ENCODE measurements at regions not wholly inside any gene's neighbourhood (a gene's known extent, or its start where the extent isn't known, plus 50 kb on each side); places are given as distances from the start of the nearest gene placed in this dataset.

- POLR2A ChIA-PET = no interaction called here
- CTCF ChIA-PET = no interaction called here
- no peak for DNase-seq
- Mint-ChIP-seq H3K36me3 (ENCODE audit: low read depth) (no peaks in the 10 kb centered on the region), H3K27ac (no peak overlapping the region), H3K9me3 (peaks cover 11% of the 10 kb centered on the region), H3K4me3 (no peak overlapping the region), H3K4me1 (no peaks in the 10 kb centered on the region), H3K27me3 (no peaks in the 10 kb centered on the region)
These were observed 141.2 kb downstream of the PRDM9 start for GRCh38 chr5:23648656-23649055.

- H3K4me1 Mint-ChIP-seq = no peaks in the 10 kb centered on the region
- no peaks in the 10 kb centered on the region for H3K27me3 Mint-ChIP-seq
- no peaks in the 10 kb centered on the region for H3K36me3 Mint-ChIP-seq (ENCODE audit: low read depth)
- ChIA-PET CTCF (no interaction called here), POLR2A (no interaction called here)
- DNase-seq = no peak
- no peak overlapping the region for H3K4me3 Mint-ChIP-seq
- peaks cover 11% of the 10 kb centered on the region for H3K9me3 Mint-ChIP-seq
- no peak overlapping the region for H3K27ac Mint-ChIP-seq
These were observed 142.2 kb downstream of the PRDM9 start for GRCh38 chr5:23649594-23649993.

DNA sequence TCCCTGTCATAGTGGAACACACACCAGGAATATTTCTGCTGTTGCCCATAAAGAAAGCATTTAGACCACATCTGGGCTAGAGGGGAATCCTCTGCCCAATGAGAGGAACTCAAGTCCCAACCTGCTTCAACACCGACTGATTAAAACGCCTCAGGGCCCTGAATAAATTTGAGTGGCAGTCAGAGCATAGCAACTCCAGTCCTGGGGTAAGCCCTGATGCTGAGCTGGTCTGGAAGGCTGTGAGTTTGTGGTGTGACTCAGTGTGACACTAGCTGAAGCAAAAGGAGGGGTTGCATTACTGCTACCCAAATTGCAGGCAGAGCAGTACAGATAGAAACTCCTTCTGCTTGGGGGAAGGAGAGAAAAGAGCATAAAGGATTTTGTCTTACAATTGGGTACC, 148.3 kb downstream of the PRDM9 start:
- Mint-ChIP-seq H3K27ac (no peak overlapping the region), H3K27me3 (no peaks in the 10 kb centered on the region), H3K4me1 (no peaks in the 10 kb centered on the region), H3K4me3 (no peak overlapping the region), H3K9me3 (peaks cover 10% of the 10 kb centered on the region), H3K36me3 (ENCODE audit: low read depth) (no peaks in the 10 kb centered on the region)
- ChIA-PET POLR2A (no interaction called here), CTCF (no interaction called here)
- no peak for DNase-seq

DNA sequence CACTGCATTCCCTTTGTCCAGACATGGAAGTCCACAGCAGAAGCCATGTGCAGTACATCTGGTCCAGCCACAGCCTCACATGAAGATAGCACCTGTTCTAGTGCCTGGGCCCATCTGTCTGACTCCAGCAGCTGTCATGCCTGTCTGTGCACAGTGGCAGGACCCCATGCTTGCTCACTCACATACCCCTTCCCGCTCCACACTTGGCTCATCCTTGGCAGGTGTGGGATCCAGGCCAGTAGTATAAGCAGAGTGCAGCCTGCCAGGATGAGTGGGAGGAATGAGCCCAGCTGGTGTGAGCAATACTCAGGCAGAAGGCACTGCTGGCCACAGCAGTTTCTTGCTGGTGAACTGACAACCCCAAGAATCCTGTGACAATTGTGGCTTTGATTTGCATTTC, 168.0 kb downstream of the PRDM9 start:
- no peaks in the 10 kb centered on the region for H3K4me1 Mint-ChIP-seq
- no peak overlapping the region for H3K4me3 Mint-ChIP-seq
- CTCF ChIA-PET = no interaction called here
- no peaks in the 10 kb centered on the region for H3K36me3 Mint-ChIP-seq (ENCODE audit: low read depth)
- H3K27me3 Mint-ChIP-seq = no peaks in the 10 kb centered on the region
- H3K27ac Mint-ChIP-seq = no peak overlapping the region
- no peaks in the 10 kb centered on the region for H3K9me3 Mint-ChIP-seq
- no peak for DNase-seq
- POLR2A ChIA-PET = no interaction called here

DNA sequence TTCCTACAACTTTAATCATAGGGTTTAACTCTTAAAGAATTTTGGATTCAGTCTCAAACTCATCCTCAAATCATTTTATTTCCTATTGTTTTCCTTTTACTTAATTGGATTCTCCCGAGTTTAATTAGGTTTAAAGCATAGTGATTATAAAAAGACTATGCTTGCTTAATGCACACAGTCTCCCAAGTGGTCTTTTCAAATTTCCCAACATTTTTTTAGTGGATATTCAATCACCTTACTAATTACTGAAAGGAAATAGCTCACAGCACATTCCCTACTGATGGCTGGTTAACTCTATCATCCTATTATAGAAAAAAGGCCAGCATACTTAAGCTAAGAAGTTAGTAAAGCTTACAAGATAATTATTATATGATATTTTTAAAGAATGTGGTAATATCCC, 170.6 kb downstream of the PRDM9 start:
- POLR2A ChIA-PET = no interaction called here
- no peak overlapping the region for H3K27ac Mint-ChIP-seq
- no peak for DNase-seq
- no peak overlapping the region for H3K4me3 Mint-ChIP-seq
- H3K36me3 Mint-ChIP-seq (ENCODE audit: low read depth) = no peaks in the 10 kb centered on the region
- H3K9me3 Mint-ChIP-seq = no peaks in the 10 kb centered on the region
- CTCF ChIA-PET = interaction anchor here (0.9 kb wide), 1 partner anchor 31 kb away, joined by 4 read pairs; no protein-coding TSS in a partner anchor
- no peaks in the 10 kb centered on the region for H3K27me3 Mint-ChIP-seq
- no peaks in the 10 kb centered on the region for H3K4me1 Mint-ChIP-seq

DNA sequence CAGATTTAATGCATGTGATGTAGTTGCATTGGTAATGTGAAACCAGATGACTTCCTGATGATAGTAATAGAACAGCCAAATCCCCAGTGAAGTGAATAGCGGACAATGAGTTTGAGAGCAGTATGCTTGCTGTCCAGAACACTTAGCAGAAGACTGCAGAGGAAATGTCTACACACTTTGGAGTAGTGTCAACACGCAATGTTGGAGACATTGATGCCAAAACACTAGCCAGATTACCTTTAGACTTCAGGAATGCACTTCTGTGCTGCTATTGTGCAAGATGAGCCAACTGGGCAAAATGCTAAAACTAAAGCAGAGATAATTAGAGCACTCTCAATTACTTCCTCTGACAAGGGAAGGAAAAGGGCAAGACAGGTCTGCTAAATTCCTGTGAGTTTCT, 176.7 kb downstream of the PRDM9 start:
- ChIA-PET CTCF (no interaction called here), POLR2A (no interaction called here)
- Mint-ChIP-seq H3K4me3 (no peak overlapping the region), H3K36me3 (ENCODE audit: low read depth) (no peaks in the 10 kb centered on the region), H3K4me1 (no peaks in the 10 kb centered on the region), H3K9me3 (peaks cover 15% of the 10 kb centered on the region), H3K27me3 (no peaks in the 10 kb centered on the region), H3K27ac (no peak overlapping the region)
- DNase-seq = no peak

- Mint-ChIP-seq H3K9me3 (no peaks in the 10 kb centered on the region), H3K36me3 (ENCODE audit: low read depth) (no peaks in the 10 kb centered on the region), H3K4me3 (no peak overlapping the region), H3K4me1 (no peaks in the 10 kb centered on the region), H3K27ac (no peak overlapping the region), H3K27me3 (no peaks in the 10 kb centered on the region)
- POLR2A ChIA-PET = no interaction called here
- DNase-seq = no peak
- CTCF ChIA-PET = no interaction called here
These were observed 196.8 kb downstream of the PRDM9 start for GRCh38 chr5:23703940-23704855.

GRCh38 chr5:23717486-23717885, 210.1 kb downstream of the PRDM9 start:
- ChIA-PET POLR2A (no interaction called here), CTCF (no interaction called here)
- Mint-ChIP-seq H3K4me3 (no peak overlapping the region), H3K27ac (no peak overlapping the region), H3K27me3 (no peaks in the 10 kb centered on the region), H3K36me3 (ENCODE audit: low read depth) (no peaks in the 10 kb centered on the region), H3K9me3 (peaks cover 11% of the 10 kb centered on the region), H3K4me1 (no peaks in the 10 kb centered on the region)
- DNase-seq = no peak

DNA sequence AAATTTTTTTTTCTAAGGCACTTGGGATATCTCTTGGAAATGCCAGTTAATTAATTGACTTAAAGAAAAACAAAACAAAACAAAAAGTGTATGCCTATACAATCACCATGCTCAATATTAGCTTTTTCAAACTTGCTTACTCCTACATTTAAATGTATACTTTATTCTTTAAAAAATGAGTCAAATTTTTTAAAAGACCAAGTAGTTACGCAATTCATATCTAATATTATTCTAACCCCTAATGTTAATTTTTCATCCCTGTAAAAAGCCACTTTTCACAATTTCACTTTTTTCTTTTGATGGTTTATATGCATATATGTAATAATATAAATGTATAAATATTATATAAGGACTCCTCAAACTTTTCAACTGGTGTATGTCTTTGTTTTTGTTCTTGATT, 211.2 kb downstream of the PRDM9 start:
- Mint-ChIP-seq H3K27me3 (no peaks in the 10 kb centered on the region), H3K36me3 (ENCODE audit: low read depth) (no peaks in the 10 kb centered on the region), H3K9me3 (peaks cover 6% of the 10 kb centered on the region), H3K4me3 (no peak overlapping the region), H3K4me1 (no peaks in the 10 kb centered on the region), H3K27ac (no peak overlapping the region)
- POLR2A ChIA-PET = no interaction called here
- no peak for DNase-seq
- CTCF ChIA-PET = no interaction called here

- Mint-ChIP-seq H3K27me3 (no peaks in the 10 kb centered on the region), H3K4me1 (no peaks in the 10 kb centered on the region), H3K36me3 (ENCODE audit: low read depth) (no peaks in the 10 kb centered on the region), H3K27ac (no peak overlapping the region), H3K4me3 (no peak overlapping the region), H3K9me3 (peaks cover 2% of the 10 kb centered on the region)
- CTCF ChIA-PET = no interaction called here
- no peak for DNase-seq
- POLR2A ChIA-PET = no interaction called here
These were observed 213.9 kb downstream of the PRDM9 start for GRCh38 chr5:23721336-23721735.

- no peaks in the 10 kb centered on the region for H3K36me3 Mint-ChIP-seq (ENCODE audit: low read depth)
- no peak overlapping the region for H3K27ac Mint-ChIP-seq
- H3K4me1 Mint-ChIP-seq = no peaks in the 10 kb centered on the region
- H3K4me3 Mint-ChIP-seq = no peak overlapping the region
- CTCF ChIA-PET = no interaction called here
- H3K9me3 Mint-ChIP-seq = peaks cover 2% of the 10 kb centered on the region
- POLR2A ChIA-PET = no interaction called here
- no peaks in the 10 kb centered on the region for H3K27me3 Mint-ChIP-seq
- DNase-seq = no peak
These were observed 219.9 kb downstream of the PRDM9 start for GRCh38 chr5:23727271-23727670.

DNA sequence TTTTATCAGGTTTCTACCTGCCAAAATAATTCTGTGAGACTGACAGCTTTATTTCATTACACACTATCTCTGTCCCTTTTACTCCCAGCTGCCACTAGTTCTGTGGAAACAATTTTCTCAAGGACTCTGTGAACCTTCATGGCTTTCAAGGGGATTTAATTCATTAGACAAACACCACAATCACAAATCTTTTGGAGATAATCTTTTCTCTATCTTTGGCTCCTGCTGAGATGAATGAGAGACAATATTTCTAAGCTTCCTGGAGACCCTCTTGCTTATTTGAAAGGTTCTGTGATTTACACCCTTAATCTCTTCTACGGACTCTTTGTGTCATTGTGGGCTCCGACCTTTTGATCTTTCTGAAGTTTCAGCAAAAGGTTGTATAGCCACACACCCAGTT, 222.6 kb downstream of the PRDM9 start:
- POLR2A ChIA-PET = no interaction called here
- no peak for DNase-seq
- CTCF ChIA-PET = no interaction called here
- no peaks in the 10 kb centered on the region for H3K4me1 Mint-ChIP-seq
- no peaks in the 10 kb centered on the region for H3K27me3 Mint-ChIP-seq
- no peaks in the 10 kb centered on the region for H3K36me3 Mint-ChIP-seq (ENCODE audit: low read depth)
- no peak overlapping the region for H3K27ac Mint-ChIP-seq
- H3K4me3 Mint-ChIP-seq = no peak overlapping the region
- H3K9me3 Mint-ChIP-seq = no peaks in the 10 kb centered on the region

DNA sequence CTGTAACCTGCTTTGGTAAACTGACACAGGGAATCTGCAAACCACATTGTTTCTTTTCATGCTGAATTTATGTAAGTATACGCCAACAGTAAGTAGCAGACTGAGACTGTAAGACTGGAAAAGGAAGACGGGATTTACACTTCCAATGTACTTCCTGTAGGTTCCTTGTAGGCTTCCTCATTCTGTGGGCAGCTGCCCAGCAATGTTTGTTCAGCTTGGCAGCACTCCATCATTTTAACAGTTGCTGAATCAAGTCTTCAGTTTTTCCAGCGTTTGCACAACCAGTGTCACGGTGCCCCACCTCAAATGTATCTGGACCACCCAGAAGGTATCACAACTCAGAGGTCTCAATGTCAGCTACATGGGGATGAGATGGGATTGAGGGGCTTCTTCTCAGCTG, 232.6 kb downstream of the PRDM9 start:
- Mint-ChIP-seq H3K9me3 (peaks cover 2% of the 10 kb centered on the region), H3K27ac (no peak overlapping the region), H3K4me1 (no peaks in the 10 kb centered on the region), H3K27me3 (no peaks in the 10 kb centered on the region), H3K4me3 (no peak overlapping the region), H3K36me3 (ENCODE audit: low read depth) (no peaks in the 10 kb centered on the region)
- ChIA-PET CTCF (no interaction called here), POLR2A (no interaction called here)
- no peak for DNase-seq

DNA sequence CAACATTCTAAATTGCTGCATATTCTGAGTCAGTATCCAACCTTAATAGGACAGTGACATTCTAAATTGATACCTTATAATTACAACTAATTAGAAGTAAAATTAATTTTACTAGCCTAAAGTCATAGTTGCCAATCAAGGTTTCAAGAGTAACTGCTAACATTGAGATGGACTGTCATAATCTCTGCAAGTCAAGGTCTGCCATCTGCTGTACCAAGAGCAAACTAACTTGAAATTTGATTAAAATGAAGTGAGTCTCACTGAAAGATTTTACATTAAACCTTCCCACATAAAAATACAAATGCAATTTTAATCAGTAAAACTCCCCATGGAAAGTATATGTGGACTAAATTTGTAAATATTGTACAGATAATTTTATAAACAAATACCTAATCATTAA, 235.3 kb downstream of the PRDM9 start:
- Mint-ChIP-seq H3K4me3 (no peak overlapping the region), H3K36me3 (ENCODE audit: low read depth) (no peaks in the 10 kb centered on the region), H3K27ac (no peak overlapping the region), H3K27me3 (no peaks in the 10 kb centered on the region), H3K9me3 (peaks cover 2% of the 10 kb centered on the region), H3K4me1 (no peaks in the 10 kb centered on the region)
- ChIA-PET POLR2A (no interaction called here), CTCF (no interaction called here)
- no peak for DNase-seq

All from activated CD4-positive, alpha-beta T cell treated with anti-CD3 and anti-CD28 coated beads, Interleukin-2, amount 10 ng/mL, durations not matched to agents 7 days and 5 days (primary cell).